ENCODE measurements at regions not wholly inside any gene's neighbourhood (a gene's known extent, or its start where the extent isn't known, plus 50 kb on each side); places are given as distances from the start of the nearest gene placed in this dataset.

DNA sequence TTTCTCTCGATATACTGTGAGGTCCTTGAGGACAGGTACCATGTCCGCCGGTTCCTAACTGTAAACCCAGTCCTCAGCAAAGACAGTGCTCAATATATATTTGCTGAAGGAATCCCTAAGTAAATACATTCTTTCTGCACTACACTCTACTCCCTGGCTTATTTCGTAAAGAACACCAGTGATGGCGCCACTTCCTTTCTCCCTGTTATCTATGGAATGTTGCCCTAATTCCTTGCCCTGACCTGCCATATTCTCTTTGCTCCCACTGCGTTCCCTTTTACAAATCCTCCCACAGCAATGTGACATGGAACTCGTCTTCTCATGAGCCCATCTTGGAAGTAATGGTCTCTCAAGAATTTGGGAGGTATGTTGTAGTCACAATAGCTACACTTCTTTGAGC, 507.4 kb upstream of the COBL start (continued):
- TF ChIP-seq CHD7 (IDR thresholded peaks at IDR 0.05; ENCODE audit: insufficient replicate concordance, low read length) = no peak
- TF ChIP-seq SRF (IDR thresholded peaks at IDR 0.05; ENCODE audit: low read depth, low read length) = no peak
- TF ChIP-seq HDAC6 (IDR thresholded peaks at IDR 0.05; ENCODE audit: low read depth, low read length) = no peak
- no peak for TF ChIP-seq JUND (IDR thresholded peaks at IDR 0.05; ENCODE audit: low read length)
- TF ChIP-seq EGR1 (IDR thresholded peaks at IDR 0.05; ENCODE audit: borderline replicate concordance, low read depth, low read length) = no peak
- no peak for TF ChIP-seq BRCA1 (IDR thresholded peaks at IDR 0.05; ENCODE audit: low read depth, low read length)

Data from H1 (cell line).